ENCODE measurements at regions not wholly inside any gene's neighbourhood (a gene's known extent, or its start where the extent isn't known, plus 50 kb on each side); places are given as distances from the start of the nearest gene placed in this dataset.

- no peak for DNase-seq (ENCODE audit: extremely low read depth in 1 of 11, low read depth in 9 of 11, low spot score in 4 of 11)
Measured at GRCh38 chr7:116340201-116340847, 130.0 kb downstream of the TES start.

GRCh38 chr7:116340943-116341907 is 130.9 kb downstream of the TES start:
- no peak for DNase-seq (ENCODE audit: extremely low read depth in 1 of 11, low read depth in 9 of 11, low spot score in 4 of 11)

GRCh38 chr7:116342125-116342524 is 131.8 kb downstream of the TES start:
- DNase-seq (ENCODE audit: extremely low read depth in 1 of 11, low read depth in 9 of 11, low spot score in 4 of 11) = no peak

GRCh38 chr7:116347151-116347832 is 137.0 kb downstream of the TES start:
- DNase-seq (ENCODE audit: extremely low read depth in 1 of 11, low read depth in 9 of 11, low spot score in 4 of 11) = no peak

GRCh38 chr7:116348346-116348745 is 138.0 kb downstream of the TES start:
- DNase-seq (ENCODE audit: extremely low read depth in 1 of 11, low read depth in 9 of 11, low spot score in 4 of 11) = no peak

- DNase-seq (ENCODE audit: extremely low read depth in 1 of 11, low read depth in 9 of 11, low spot score in 4 of 11) = no peak
Measured at GRCh38 chr7:116351966-116352365, 141.6 kb downstream of the TES start.

- no peak for DNase-seq (ENCODE audit: extremely low read depth in 1 of 11, low read depth in 9 of 11, low spot score in 4 of 11)
Measured at GRCh38 chr7:116353647-116354046, 143.3 kb downstream of the TES start.

- peak in 1 of 11 donors; percentile 31 for DNase-seq (ENCODE audit: extremely low read depth in 1 of 11, low read depth in 9 of 11, low spot score in 4 of 11)
Measured at GRCh38 chr7:116354171-116354545, 143.8 kb downstream of the TES start.

GRCh38 chr7:116354546-116355423 is 144.4 kb downstream of the TES start:
- peak in 9 of 11 donors; percentile 37 to 86 (median 66) for DNase-seq (ENCODE audit: extremely low read depth in 1 of 11, low read depth in 9 of 11, low spot score in 4 of 11)

GRCh38 chr7:116355424-116355765 is 144.1 kb upstream of the CAV2 start:
- no peak for DNase-seq (ENCODE audit: extremely low read depth in 1 of 11, low read depth in 9 of 11, low spot score in 4 of 11)

- no peak for DNase-seq (ENCODE audit: extremely low read depth in 1 of 11, low read depth in 9 of 11, low spot score in 4 of 11)
Measured at GRCh38 chr7:116356333-116356965, 143.1 kb upstream of the CAV2 start.

GRCh38 chr7:116356979-116357378 is 142.6 kb upstream of the CAV2 start:
- DNase-seq (ENCODE audit: extremely low read depth in 1 of 11, low read depth in 9 of 11, low spot score in 4 of 11) = peak in 10 of 11 donors; percentile 51 to 84 (median 66)

- DNase-seq (ENCODE audit: extremely low read depth in 1 of 11, low read depth in 9 of 11, low spot score in 4 of 11) = peak in 1 of 11 donors; percentile 28
Measured at GRCh38 chr7:116357781-116358670, 141.5 kb upstream of the CAV2 start.

- DNase-seq (ENCODE audit: extremely low read depth in 1 of 11, low read depth in 9 of 11, low spot score in 4 of 11) = no peak
Measured at GRCh38 chr7:116361767-116362166, 137.8 kb upstream of the CAV2 start.

- no peak for DNase-seq (ENCODE audit: extremely low read depth in 1 of 11, low read depth in 9 of 11, low spot score in 4 of 11)
Measured at GRCh38 chr7:116363637-116364432, 135.7 kb upstream of the CAV2 start.

GRCh38 chr7:116364469-116364868 is 135.1 kb upstream of the CAV2 start:
- DNase-seq (ENCODE audit: extremely low read depth in 1 of 11, low read depth in 9 of 11, low spot score in 4 of 11) = no peak

GRCh38 chr7:116365797-116366196 is 133.7 kb upstream of the CAV2 start:
- no peak for DNase-seq (ENCODE audit: extremely low read depth in 1 of 11, low read depth in 9 of 11, low spot score in 4 of 11)

Measured in renal cortex interstitium (tissue), 11 donors.